ENCODE measurements at regions not wholly inside any gene's neighbourhood (a gene's known extent, or its start where the extent isn't known, plus 50 kb on each side); places are given as distances from the start of the nearest gene placed in this dataset.

- no peak for DNase-seq
Observed at GRCh38 chr6:23218751-23219150, 649.4 kb downstream of the HDGFL1 start.

GRCh38 chr6:23222724-23223123 is 653.4 kb downstream of the HDGFL1 start:
- no peak for DNase-seq

- DNase-seq, result no peak
Observed at GRCh38 chr6:23224540-23224939, 655.2 kb downstream of the HDGFL1 start.

- no peak for DNase-seq
Observed at GRCh38 chr6:23228439-23229024, 659.2 kb downstream of the HDGFL1 start.

GRCh38 chr6:23243854-23244253 is 674.5 kb downstream of the HDGFL1 start:
- no peak for DNase-seq

- peak in 1 of 3 donors; percentile 27 for DNase-seq
Observed at GRCh38 chr6:23244300-23244699, 674.9 kb downstream of the HDGFL1 start.

GRCh38 chr6:23245572-23245971 is 676.2 kb downstream of the HDGFL1 start:
- peak; percentile 59 to 88 (median 76) for DNase-seq

GRCh38 chr6:23246896-23247295 is 677.5 kb downstream of the HDGFL1 start:
- DNase-seq, result no peak

- no peak for DNase-seq
Observed at GRCh38 chr6:23250556-23250955, 681.2 kb downstream of the HDGFL1 start.

- no peak for DNase-seq
Observed at GRCh38 chr6:23262864-23263263, 693.5 kb downstream of the HDGFL1 start.

GRCh38 chr6:23265270-23265669 is 695.9 kb downstream of the HDGFL1 start:
- no peak for DNase-seq

GRCh38 chr6:23266536-23266935 is 697.2 kb downstream of the HDGFL1 start:
- DNase-seq, result no peak

GRCh38 chr6:23267651-23268050 is 698.3 kb downstream of the HDGFL1 start:
- no peak for DNase-seq

GRCh38 chr6:23268348-23268747 is 699.0 kb downstream of the HDGFL1 start:
- no peak for DNase-seq

- no peak for DNase-seq
Observed at GRCh38 chr6:23269436-23269835, 700.1 kb downstream of the HDGFL1 start.

- no peak for DNase-seq
Observed at GRCh38 chr6:23272536-23272935, 703.2 kb downstream of the HDGFL1 start.

- DNase-seq, result no peak
Observed at GRCh38 chr6:23277521-23278179, 708.3 kb downstream of the HDGFL1 start.

GRCh38 chr6:23278180-23278532 is 708.8 kb downstream of the HDGFL1 start:
- no peak for DNase-seq

- no peak for DNase-seq
Observed at GRCh38 chr6:23280437-23280836, 711.1 kb downstream of the HDGFL1 start.

GRCh38 chr6:23282252-23283021 is 713.1 kb downstream of the HDGFL1 start:
- DNase-seq, result peak; percentile 33 to 84 (median 69)

- DNase-seq, result no peak
Observed at GRCh38 chr6:23293653-23294052, 724.3 kb downstream of the HDGFL1 start.

GRCh38 chr6:23301556-23301955 is 732.2 kb downstream of the HDGFL1 start:
- no peak for DNase-seq

GRCh38 chr6:23302514-23302913 is 733.1 kb downstream of the HDGFL1 start:
- DNase-seq, result no peak
